ENCODE measurements at regions not wholly inside any gene's neighbourhood (a gene's known extent, or its start where the extent isn't known, plus 50 kb on each side); places are given as distances from the start of the nearest gene placed in this dataset.

DNA sequence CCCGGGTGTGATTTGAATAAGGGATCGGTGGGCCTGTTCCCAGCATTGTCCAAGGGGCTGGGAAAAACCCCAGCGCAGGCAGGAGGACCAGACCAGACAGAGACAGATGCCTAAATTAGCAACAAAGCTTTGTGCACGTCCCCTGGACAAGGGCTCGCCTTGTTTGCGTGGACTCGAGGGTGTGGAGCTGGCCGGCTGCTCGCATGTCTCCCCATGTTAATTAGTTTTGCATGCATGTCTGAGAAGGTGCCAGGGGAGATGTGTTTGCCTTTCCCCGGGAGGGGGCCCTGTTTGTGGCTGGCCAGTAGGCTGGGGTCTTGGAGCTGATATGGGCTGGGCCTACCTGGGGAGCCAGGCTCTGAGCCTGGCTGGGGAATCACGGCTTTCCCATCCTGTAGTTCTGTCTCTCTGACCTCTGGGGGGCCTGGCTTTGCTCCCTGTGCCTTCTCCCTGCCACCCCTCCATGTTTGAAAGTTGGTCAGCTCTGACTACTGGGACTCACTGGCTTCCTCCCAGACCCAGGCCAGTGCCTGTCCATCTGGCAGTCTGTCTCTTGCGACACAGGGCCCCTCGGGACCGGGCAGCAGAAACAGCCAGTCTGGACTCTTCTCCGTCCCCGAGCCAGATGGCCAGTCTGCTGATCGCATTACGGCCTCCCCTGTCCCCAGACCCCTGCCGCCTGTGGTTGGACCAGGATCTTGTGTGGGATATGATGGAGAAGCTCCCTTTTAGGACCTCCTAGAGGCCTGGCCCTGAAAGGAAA lies 55.4 kb upstream of the POLG start:
- no peak overlapping the region for H2AFZ ChIP-seq (ENCODE audit: low read length)
- H3K4me2 ChIP-seq (ENCODE audit: low read length): no peak overlapping the region
- H4K20me1 ChIP-seq (ENCODE audit: low read length): no peaks in the 10 kb centered on the region
- CTCF ChIA-PET: interaction anchor here (0.6 kb wide), 1 partner anchor 1115 kb away, joined by 3 read pairs; no protein-coding TSS in a partner anchor
- H3K4me1 ChIP-seq (ENCODE audit: insufficient read depth, low read length): peaks cover 10% of the 10 kb centered on the region
- no TSS peak for BruUV-seq (replicated peaks)
- H3K27me3 ChIP-seq (ENCODE audit: low read length): no peaks in the 10 kb centered on the region
- DNase-seq (no peak), ATAC-seq (no peak)
- no peak overlapping the region for H3K4me3 ChIP-seq (ENCODE audit: low read length)
- H3K9ac ChIP-seq (ENCODE audit: low read length): no peak overlapping the region
- no peaks in the 10 kb centered on the region for H3K9me3 ChIP-seq (ENCODE audit: low read length)
- intact Hi-C loops (cut with micrococcal nuclease): no loop called here
- H3F3A ChIP-seq (ENCODE audit: low read length, unreplicated experiment): no peaks in the 10 kb centered on the region
- no peaks in the 10 kb centered on the region for H3K9me2 ChIP-seq (replicated peaks; ENCODE audit: low read length)
- no peaks in the 10 kb centered on the region for H3K36me3 ChIP-seq (ENCODE audit: low read depth, low read length)
- H3K27ac ChIP-seq (ENCODE audit: low read length): no peak overlapping the region
- no peaks in the 10 kb centered on the region for H3K79me2 ChIP-seq (ENCODE audit: low read length)
- POLR2A ChIA-PET (ENCODE audit: unreplicated experiment): no interaction called here
- TF ChIP-seq EZH2 (IDR thresholded peaks at IDR 0.05; ENCODE audit: low read length, unreplicated experiment) (no peak), EZH2phosphoT487 (IDR thresholded peaks at IDR 0.05; ENCODE audit: borderline replicate concordance, low read length) (no peak)
- TF ChIP-seq, protein P1, sequence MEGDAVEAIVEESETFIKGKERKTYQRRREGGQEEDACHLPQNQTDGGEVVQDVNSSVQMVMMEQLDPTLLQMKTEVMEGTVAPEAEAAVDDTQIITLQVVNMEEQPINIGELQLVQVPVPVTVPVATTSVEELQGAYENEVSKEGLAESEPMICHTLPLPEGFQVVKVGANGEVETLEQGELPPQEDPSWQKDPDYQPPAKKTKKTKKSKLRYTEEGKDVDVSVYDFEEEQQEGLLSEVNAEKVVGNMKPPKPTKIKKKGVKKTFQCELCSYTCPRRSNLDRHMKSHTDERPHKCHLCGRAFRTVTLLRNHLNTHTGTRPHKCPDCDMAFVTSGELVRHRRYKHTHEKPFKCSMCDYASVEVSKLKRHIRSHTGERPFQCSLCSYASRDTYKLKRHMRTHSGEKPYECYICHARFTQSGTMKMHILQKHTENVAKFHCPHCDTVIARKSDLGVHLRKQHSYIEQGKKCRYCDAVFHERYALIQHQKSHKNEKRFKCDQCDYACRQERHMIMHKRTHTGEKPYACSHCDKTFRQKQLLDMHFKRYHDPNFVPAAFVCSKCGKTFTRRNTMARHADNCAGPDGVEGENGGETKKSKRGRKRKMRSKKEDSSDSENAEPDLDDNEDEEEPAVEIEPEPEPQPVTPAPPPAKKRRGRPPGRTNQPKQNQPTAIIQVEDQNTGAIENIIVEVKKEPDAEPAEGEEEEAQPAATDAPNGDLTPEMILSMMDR (conservative IDR thresholded peaks at IDR 0.05; ENCODE audit: low read depth, low read length): no peak

DNA sequence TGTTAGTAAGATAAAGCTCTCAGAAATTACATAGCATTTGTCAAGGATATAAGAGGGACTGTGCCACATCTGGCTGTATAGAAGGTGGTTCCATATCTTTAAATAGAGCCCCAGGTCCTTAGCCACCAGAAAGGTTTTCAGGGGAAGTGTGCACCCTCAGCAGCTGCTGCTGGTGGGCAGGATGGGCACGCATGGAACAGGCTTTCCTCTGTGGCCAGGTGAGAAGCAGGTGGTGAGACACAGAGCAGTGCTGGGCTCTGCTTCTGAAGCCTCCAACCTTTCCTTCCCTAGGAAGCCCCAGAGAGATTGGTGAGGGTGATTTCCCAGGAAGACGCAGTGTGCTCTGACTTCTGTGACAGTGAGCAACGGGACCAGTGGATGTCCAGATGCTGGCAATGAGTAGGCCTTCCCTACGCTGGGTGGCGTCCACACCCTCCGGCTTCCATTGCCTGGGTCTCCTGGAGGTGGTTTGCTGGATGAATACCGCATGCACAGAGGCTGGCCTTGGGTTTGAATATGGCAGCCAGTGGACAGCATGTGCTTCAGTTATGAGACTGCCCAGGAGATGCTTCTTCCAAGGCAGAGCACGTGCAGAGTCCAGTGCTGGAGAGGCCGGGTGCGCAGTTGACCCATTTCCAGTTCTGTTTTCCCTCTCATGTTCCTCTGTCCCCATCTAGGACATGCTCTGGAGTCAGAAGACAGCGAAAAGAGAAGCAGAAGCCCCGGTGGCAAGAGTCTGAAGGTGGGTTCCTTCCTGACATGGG lies 52.7 kb upstream of the POLG start:
- peaks cover 32% of the 10 kb centered on the region for H3K4me1 ChIP-seq (ENCODE audit: insufficient read depth, low read length)
- no peak overlapping the region for H3K27ac ChIP-seq (ENCODE audit: low read length)
- DNase-seq (no peak), ATAC-seq (no peak)
- H3K27me3 ChIP-seq (ENCODE audit: low read length): no peaks in the 10 kb centered on the region
- intact Hi-C loops (cut with micrococcal nuclease): no loop called here
- TF ChIP-seq EZH2 (IDR thresholded peaks at IDR 0.05; ENCODE audit: low read length, unreplicated experiment) (no peak), EZH2phosphoT487 (IDR thresholded peaks at IDR 0.05; ENCODE audit: borderline replicate concordance, low read length) (no peak)
- TF ChIP-seq, protein P1 (conservative IDR thresholded peaks at IDR 0.05; ENCODE audit: low read depth, low read length): no peak
- ChIA-PET CTCF (no interaction called here), POLR2A (ENCODE audit: unreplicated experiment) (no interaction called here)
- BruUV-seq (replicated peaks): no TSS peak
- H2AFZ ChIP-seq (ENCODE audit: low read length): no peak overlapping the region
- no peaks in the 10 kb centered on the region for H3F3A ChIP-seq (ENCODE audit: low read length, unreplicated experiment)
- no peaks in the 10 kb centered on the region for H3K79me2 ChIP-seq (ENCODE audit: low read length)
- no peak overlapping the region for H3K4me3 ChIP-seq (ENCODE audit: low read length)
- no peak overlapping the region for H3K9ac ChIP-seq (ENCODE audit: low read length)
- H3K9me3 ChIP-seq (ENCODE audit: low read length): no peaks in the 10 kb centered on the region
- no peak overlapping the region for H3K4me2 ChIP-seq (ENCODE audit: low read length)
- H4K20me1 ChIP-seq (ENCODE audit: low read length): no peaks in the 10 kb centered on the region
- H3K36me3 ChIP-seq (ENCODE audit: low read depth, low read length): no peaks in the 10 kb centered on the region
- no peaks in the 10 kb centered on the region for H3K9me2 ChIP-seq (replicated peaks; ENCODE audit: low read length)

Data from PC-3 (cell line).